GM12874 (cell line): ENCODE measurements at regions not wholly inside any gene's neighbourhood (a gene's known extent, or its start where the extent isn't known, plus 50 kb on each side); places are given as distances from the start of the nearest gene placed in this dataset.

Source experiments
- TF ChIP-seq, protein P1 (sequence below): IDR thresholded peaks from 2 replicates; pipeline ENCODE4 v1.5.1; 2011; ENCODE audit warnings: low read depth, mild to moderate bottlenecking, control low read depth, low read length, moderate library complexity; ENCODE audit not compliant: insufficient read depth

DNA sequence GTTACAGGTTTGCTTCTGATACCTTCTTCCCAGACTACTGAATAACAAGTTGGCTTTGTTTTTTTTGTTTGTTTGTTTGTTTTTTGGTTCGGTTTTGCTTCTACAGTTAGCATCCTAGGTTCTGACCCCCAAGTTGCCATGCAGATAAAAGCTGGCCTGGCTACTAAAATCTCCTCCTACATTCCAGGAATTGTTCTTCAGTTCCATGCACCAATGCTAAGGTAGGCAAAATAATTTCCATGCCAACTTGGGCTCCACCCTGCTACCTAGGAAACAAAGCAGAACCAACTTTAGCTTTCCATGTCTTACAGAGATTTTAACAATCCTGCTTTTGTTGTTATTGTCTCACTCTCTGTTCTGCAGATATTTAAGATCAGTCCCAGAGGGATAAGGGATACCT, 495.5 kb upstream of the SOX9 start:
- TF ChIP-seq, protein P1, sequence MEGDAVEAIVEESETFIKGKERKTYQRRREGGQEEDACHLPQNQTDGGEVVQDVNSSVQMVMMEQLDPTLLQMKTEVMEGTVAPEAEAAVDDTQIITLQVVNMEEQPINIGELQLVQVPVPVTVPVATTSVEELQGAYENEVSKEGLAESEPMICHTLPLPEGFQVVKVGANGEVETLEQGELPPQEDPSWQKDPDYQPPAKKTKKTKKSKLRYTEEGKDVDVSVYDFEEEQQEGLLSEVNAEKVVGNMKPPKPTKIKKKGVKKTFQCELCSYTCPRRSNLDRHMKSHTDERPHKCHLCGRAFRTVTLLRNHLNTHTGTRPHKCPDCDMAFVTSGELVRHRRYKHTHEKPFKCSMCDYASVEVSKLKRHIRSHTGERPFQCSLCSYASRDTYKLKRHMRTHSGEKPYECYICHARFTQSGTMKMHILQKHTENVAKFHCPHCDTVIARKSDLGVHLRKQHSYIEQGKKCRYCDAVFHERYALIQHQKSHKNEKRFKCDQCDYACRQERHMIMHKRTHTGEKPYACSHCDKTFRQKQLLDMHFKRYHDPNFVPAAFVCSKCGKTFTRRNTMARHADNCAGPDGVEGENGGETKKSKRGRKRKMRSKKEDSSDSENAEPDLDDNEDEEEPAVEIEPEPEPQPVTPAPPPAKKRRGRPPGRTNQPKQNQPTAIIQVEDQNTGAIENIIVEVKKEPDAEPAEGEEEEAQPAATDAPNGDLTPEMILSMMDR: no peak

DNA sequence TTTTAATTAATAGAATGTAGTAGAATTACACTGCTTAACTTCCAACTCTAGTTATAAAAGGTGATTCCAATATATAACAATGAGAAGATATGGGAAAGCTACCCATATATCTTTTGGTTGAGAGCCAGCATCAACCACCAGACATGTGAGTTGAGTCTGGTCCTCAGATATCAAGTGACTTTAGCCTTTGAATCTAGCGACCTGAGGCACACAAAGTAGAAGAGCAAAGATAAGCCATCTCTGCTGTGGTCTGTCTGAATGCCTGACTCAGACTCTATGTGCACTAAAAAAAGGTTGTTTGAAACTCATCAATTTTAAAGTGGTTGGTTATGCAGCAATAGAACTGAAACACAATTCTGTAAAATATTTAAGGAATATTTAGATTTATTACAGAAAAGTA, 492.5 kb upstream of the SOX9 start:
- TF ChIP-seq, protein P1: no peak

- TF ChIP-seq, protein P1: no peak
Observed at GRCh38 chr17:71631483-71631882, 489.3 kb upstream of the SOX9 start.

DNA sequence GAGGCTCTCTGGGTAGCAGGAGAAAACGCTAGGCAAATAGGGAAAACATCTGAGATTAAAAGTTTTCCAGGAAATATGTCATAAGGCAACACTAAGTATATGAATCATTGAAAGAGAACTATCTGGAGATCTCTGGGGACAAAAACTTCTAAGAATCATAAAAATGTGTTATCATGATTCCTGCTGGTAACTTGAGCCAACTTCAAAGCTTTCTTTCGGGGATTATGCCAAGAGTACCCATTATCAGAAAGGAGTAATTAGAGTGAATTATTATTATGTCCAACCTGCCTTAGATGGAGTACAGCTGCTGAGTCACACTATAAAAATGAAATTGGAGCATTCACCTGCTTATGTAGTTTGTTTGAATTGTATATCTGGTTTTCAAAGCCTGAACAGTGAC, 488.5 kb upstream of the SOX9 start:
- TF ChIP-seq, protein P1: no peak

DNA sequence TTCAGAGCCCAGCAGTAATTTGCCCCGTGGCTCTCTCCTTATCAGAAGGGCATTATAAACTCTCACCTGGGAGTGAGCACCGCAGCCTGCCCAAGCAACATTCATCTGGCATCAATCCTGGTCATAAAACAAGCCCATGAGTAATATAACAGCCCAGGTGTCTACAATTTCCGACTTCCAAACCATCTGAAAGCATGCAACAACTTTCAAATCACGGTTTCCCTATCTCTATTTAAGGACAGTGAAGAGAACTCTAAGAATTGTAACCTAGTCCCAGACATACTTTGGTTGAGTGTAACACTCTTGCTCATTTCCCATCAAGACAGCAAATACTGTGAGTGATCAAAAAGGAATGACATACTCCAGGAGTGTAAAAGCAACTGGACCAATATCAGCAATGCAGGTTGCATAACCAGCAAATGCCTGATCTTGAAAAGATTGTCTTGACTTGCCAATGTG, 487.4 kb upstream of the SOX9 start:
- TF ChIP-seq, protein P1: no peak

- TF ChIP-seq, protein P1: no peak
Observed at GRCh38 chr17:71634376-71634775, 486.4 kb upstream of the SOX9 start.

DNA sequence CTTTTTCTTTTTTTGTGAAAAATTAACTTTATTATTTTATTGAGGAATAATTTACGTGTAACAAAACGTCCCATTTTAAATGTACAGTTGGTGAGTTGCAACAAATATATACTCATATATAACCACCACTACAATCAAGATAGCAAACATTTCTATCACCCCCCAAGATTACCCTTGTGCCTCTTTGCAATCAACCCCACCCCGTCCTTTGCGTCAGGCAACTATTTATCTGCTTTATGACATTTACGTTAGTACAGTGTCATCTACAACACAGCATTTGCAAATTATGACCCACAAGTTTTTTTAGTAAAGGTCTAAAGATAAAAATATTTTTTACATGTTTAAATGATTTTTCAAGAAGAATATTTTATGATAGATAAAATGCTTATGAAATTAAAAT, 485.6 kb upstream of the SOX9 start:
- TF ChIP-seq, protein P1: no peak

- TF ChIP-seq, protein P1: no peak
Observed at GRCh38 chr17:71636644-71637043, 484.2 kb upstream of the SOX9 start.
